SK-N-SH treated with all-trans-retinoic acid at 6 μM for 48 hours (cell line): ENCODE measurements at regions not wholly inside any gene's neighbourhood (a gene's known extent, or its start where the extent isn't known, plus 50 kb on each side); places are given as distances from the start of the nearest gene placed in this dataset.

Source experiments
- GLIS3 ChIP-seq: fragments of 250-450 bp; sonication (Bioruptor Pico); IDR thresholded peaks from 2 replicates; pipeline ENCODE4 v1.5.0; 2020; ENCODE audit warnings: mild to moderate bottlenecking, moderate library complexity
- ISL1 ChIP-seq: fragments of 250-450 bp; sonication (Bioruptor Pico); IDR thresholded peaks from 2 replicates; pipeline ENCODE4 v2.1.2; 2022; ENCODE audit warnings: mild to moderate bottlenecking, moderate library complexity
- RARB ChIP-seq: fragments of 250-450 bp; sonication (Bioruptor Pico); IDR thresholded peaks from 2 replicates; pipeline ENCODE4 v1.8.0; 2021; ENCODE audit warnings: mild to moderate bottlenecking, moderate library complexity
- SNAI2 ChIP-seq: fragments of 250-450 bp; sonication (Bioruptor Pico); IDR thresholded peaks from 2 replicates; pipeline ENCODE4 v1.5.0; 2020; ENCODE audit warnings: mild to moderate bottlenecking, moderate library complexity
- ZFP3 ChIP-seq: fragments of 250-450 bp; sonication (Bioruptor Pico); IDR thresholded peaks from 2 replicates; pipeline ENCODE4 v1.5.0; 2020; ENCODE audit warnings: mild to moderate bottlenecking, moderate library complexity
- ZNF565 ChIP-seq: fragments of 450-650 bp; formaldehyde crosslinking; conservative IDR thresholded peaks from 2 replicates; pipeline ENCODE4 v1.5.0; 2020; ENCODE audit warnings: low read depth, mild to moderate bottlenecking, moderate library complexity

DNA sequence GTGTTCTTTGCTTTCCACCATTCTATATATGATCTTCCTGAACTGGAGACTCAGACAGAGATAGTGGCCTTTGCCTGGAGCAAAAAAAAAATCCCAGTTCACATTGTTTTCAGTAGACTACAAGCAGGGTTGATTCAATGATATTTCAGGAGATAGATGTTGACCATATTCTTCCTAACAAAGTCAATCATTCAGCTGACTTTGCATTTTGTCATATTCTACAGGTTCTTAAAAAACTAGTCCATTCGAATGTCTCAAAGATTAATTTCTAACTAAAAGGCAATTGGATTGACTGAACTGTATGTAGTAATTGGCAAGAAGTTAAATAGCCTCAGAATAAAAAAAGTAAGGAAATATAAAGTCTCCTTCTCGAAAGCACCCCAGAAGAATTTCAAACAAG lies 479.5 kb downstream of the NKX6-1 start:
- TF ChIP-seq RARB (CRISPR knock-in tag), result no peak
- TF ChIP-seq GLIS3 (CRISPR knock-in tag), result no peak
- no peak for TF ChIP-seq ISL1 (CRISPR knock-in tag)
- TF ChIP-seq ZFP3 (CRISPR knock-in tag), result no peak
- TF ChIP-seq SNAI2 (CRISPR knock-in tag), result no peak
- TF ChIP-seq ZNF565, result no peak
